ENCODE measurements at regions not wholly inside any gene's neighbourhood (a gene's known extent, or its start where the extent isn't known, plus 50 kb on each side); places are given as distances from the start of the nearest gene placed in this dataset.

DNA sequence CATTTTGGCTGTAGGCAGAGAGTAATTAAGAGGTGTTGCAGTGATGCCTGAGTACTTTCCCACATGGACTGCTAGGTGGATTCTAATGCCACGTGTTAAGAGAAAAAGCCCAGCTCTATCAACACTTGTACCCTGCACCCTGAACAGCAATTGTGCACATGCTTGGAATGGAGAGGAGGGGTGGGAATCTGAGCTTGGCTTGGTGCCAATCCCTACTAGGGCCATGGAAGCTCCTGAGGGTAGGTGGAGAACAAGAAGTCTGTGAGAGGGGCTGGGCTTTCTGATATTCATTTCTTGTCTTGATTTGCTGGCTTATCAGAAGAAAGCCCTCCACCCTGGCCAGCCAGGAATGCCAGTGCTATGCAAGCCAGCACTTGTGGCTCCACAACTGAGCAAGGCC lies 292.2 kb downstream of the KCNS3 start:
- TF ChIP-seq EZH2phosphoT487 (IDR thresholded peaks at IDR 0.05; ENCODE audit: insufficient read depth, low read depth) (no peak), EZH2 (IDR thresholded peaks at IDR 0.05; ENCODE audit: insufficient read depth, poor library complexity, severe bottlenecking) (no peak)

All from GM23248 (cell line).